ENCODE measurements at regions not wholly inside any gene's neighbourhood (a gene's known extent, or its start where the extent isn't known, plus 50 kb on each side); places are given as distances from the start of the nearest gene placed in this dataset.

- TF ChIP-seq, protein P1, sequence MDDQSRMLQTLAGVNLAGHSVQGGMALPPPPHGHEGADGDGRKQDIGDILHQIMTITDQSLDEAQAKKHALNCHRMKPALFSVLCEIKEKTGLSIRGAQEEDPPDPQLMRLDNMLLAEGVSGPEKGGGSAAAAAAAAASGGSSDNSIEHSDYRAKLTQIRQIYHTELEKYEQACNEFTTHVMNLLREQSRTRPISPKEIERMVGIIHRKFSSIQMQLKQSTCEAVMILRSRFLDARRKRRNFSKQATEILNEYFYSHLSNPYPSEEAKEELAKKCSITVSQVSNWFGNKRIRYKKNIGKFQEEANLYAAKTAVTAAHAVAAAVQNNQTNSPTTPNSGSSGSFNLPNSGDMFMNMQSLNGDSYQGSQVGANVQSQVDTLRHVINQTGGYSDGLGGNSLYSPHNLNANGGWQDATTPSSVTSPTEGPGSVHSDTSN (CRISPR knock-in tag; IDR thresholded peaks at IDR 0.05; ENCODE audit: borderline replicate concordance): no peak
- TF ChIP-seq STAT5B (CRISPR knock-in tag; IDR thresholded peaks at IDR 0.05) (no peak), PREB (CRISPR knock-in tag; IDR thresholded peaks at IDR 0.05) (no peak), ZNF343 (CRISPR knock-in tag; IDR thresholded peaks at IDR 0.05) (no peak), TAF1 (CRISPR knock-in tag; IDR thresholded peaks at IDR 0.05) (no peak), E2F1 (CRISPR knock-in tag; IDR thresholded peaks at IDR 0.05) (no peak), CTCF (CRISPR knock-in tag; IDR thresholded peaks at IDR 0.05) (no peak), ZFX (CRISPR knock-in tag; IDR thresholded peaks at IDR 0.05; ENCODE audit: low read depth) (no peak), MED1 (CRISPR knock-in tag; IDR thresholded peaks at IDR 0.05) (no peak), ZNF10 (CRISPR knock-in tag; IDR thresholded peaks at IDR 0.05; ENCODE audit: borderline replicate concordance, low read depth) (no peak), ZNF337 (CRISPR knock-in tag; IDR thresholded peaks at IDR 0.05; ENCODE audit: borderline replicate concordance, low read depth) (no peak)
Measured at GRCh38 chr4:187940299-187940698, 55.3 kb upstream of the ZFP42 start.
